ENCODE measurements at regions not wholly inside any gene's neighbourhood (a gene's known extent, or its start where the extent isn't known, plus 50 kb on each side); places are given as distances from the start of the nearest gene placed in this dataset.

- TF ChIP-seq FOXK2 (IDR thresholded peaks at IDR 0.05) (no peak), FOXM1 (IDR thresholded peaks at IDR 0.05; ENCODE audit: borderline replicate concordance) (no peak), SP1 (IDR thresholded peaks at IDR 0.05) (no peak), L3MBTL2 (conservative IDR thresholded peaks at IDR 0.05) (no peak), TARDBP (IDR thresholded peaks at IDR 0.05) (no peak), SUZ12 (IDR thresholded peaks at IDR 0.05) (no peak)
Measured at GRCh38 chr16:85978976-85979375, 80.0 kb downstream of the IRF8 start.
